Activated CD8-positive, alpha-beta T cell treated with anti-CD3 and anti-CD28 coated beads for 36 hours (primary cell): ENCODE measurements at regions not wholly inside any gene's neighbourhood (a gene's known extent, or its start where the extent isn't known, plus 50 kb on each side); places are given as distances from the start of the nearest gene placed in this dataset.

Source experiments
- ATAC-seq: fragments of 200-7000 bp; cut with Tn5 transposase; one replicate; pipeline ENCODE4 v1.10.0; 2021; ENCODE audit warnings: mild to moderate bottlenecking, moderate library complexity
- CTCF ChIA-PET: fragments of 350-600 bp; sonication (Branson Sonifier 250); formaldehyde crosslinking; loops from one replicate; lab custom pipeline; 2021; ENCODE audit warnings: antibody characterized with exemption; lab: Charles Lee
- POLR2A ChIA-PET: fragments of 350-600 bp; sonication (Branson Sonifier 250); formaldehyde crosslinking; loops from one replicate; lab custom pipeline; 2021; ENCODE audit warnings: antibody characterized with exemption; lab: Charles Lee
- DNase-seq: peaks from one replicate; pipeline ENCODE4 v3.0.0-alpha.2; 2020
- H3K27ac Mint-ChIP-seq: one replicate; pipeline ENCODE4 v1.8.0; 2021; ENCODE audit warnings: mild to moderate bottlenecking, mixed read lengths
- H3K27me3 Mint-ChIP-seq: one replicate; pipeline ENCODE4 v1.8.0; 2021; ENCODE audit warnings: mixed read lengths
- H3K36me3 Mint-ChIP-seq: one replicate; pipeline ENCODE4 v1.8.0; 2021; ENCODE audit warnings: low read depth, mixed read lengths
- H3K4me1 Mint-ChIP-seq: one replicate; pipeline ENCODE4 v1.8.0; 2021; ENCODE audit warnings: low read depth, mixed read lengths
- H3K4me3 Mint-ChIP-seq: one replicate; pipeline ENCODE4 v1.8.0; 2021; ENCODE audit warnings: mild to moderate bottlenecking, moderate library complexity, mixed read lengths
- H3K9me3 Mint-ChIP-seq: one replicate; pipeline ENCODE4 v1.8.0; 2021; ENCODE audit warnings: mixed read lengths
- intact Hi-C: fragments of 100-400 bp; cut with micrococcal nuclease; formaldehyde crosslinking; loops from one replicate; pipeline ENCODE4 v1.10.0; 2022
- TF ChIP-seq, protein P1 (sequence below): fragments of 200-600 bp; IDR thresholded peaks from one replicate; pipeline ENCODE4 v1.8.0; 2022; ENCODE audit warnings: antibody characterized with exemption, mild to moderate bottlenecking

DNA sequence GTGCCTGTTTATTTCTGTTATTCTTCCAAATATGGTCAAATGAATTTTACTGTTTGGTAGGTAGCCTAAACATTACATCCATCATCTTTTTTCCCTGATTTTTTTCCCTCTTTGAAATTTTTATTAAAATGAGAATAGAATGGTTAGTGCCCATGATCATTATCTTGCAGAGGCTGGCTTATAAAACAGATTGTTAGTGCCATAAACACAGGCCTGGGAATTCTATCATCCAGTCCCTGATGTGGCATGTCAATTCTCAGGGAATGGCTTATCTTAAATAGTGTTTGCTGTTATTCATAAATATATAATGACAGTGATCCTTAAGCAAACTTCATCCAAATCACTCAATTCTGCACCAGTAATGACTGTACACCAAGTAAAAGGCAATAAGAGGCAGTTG is 207.3 kb downstream of the TUSC7 start:
- Mint-ChIP-seq H3K36me3 (no peaks in the 10 kb centered on the region), H3K27me3 (no peaks in the 10 kb centered on the region), H3K4me1 (no peaks in the 10 kb centered on the region), H3K9me3 (no peaks in the 10 kb centered on the region), H3K4me3 (no peak overlapping the region), H3K27ac (no peak overlapping the region)
- ChIA-PET POLR2A (no interaction called here), CTCF (no interaction called here)
- intact Hi-C loops, result no loop called here
- TF ChIP-seq, protein P1, sequence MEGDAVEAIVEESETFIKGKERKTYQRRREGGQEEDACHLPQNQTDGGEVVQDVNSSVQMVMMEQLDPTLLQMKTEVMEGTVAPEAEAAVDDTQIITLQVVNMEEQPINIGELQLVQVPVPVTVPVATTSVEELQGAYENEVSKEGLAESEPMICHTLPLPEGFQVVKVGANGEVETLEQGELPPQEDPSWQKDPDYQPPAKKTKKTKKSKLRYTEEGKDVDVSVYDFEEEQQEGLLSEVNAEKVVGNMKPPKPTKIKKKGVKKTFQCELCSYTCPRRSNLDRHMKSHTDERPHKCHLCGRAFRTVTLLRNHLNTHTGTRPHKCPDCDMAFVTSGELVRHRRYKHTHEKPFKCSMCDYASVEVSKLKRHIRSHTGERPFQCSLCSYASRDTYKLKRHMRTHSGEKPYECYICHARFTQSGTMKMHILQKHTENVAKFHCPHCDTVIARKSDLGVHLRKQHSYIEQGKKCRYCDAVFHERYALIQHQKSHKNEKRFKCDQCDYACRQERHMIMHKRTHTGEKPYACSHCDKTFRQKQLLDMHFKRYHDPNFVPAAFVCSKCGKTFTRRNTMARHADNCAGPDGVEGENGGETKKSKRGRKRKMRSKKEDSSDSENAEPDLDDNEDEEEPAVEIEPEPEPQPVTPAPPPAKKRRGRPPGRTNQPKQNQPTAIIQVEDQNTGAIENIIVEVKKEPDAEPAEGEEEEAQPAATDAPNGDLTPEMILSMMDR, result no peak
- DNase-seq (no peak), ATAC-seq (no peak)

DNA sequence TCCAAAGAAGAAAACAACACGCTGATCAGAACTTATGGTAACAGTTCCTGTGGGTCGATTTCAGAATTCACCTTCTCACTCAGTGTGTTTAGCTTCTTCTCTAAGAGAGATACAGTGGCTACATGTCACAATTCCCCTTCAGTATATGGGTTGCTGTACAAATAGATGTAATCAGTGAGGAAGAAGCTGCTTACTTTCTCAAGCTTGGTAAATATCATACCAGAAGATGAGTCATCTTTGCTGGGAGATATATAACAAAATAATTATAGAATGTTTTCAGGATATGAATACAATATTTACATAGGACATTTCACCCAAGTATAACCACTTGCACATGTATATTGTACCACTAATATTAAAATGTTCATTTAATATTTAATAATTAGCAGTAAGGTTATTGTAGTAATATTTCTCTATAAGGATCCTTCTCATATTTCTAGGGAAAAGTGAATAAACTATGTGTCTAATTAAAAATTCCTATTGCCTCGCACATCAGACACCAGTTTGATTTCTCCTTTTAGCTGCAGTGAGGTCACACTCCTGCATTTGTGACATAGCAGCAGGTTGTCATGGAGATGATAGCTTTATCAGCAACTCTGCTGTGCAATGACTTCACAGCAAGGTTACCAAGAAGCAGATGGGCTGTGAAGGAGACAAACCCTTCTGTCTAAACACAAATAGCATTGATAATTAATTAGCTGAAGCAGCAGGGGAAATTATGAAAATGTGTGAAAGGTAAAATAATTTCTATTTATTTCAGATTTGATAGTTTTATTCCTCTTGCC is 211.4 kb downstream of the TUSC7 start:
- no peak overlapping the region for H3K27ac Mint-ChIP-seq
- H3K4me1 Mint-ChIP-seq, result no peaks in the 10 kb centered on the region
- TF ChIP-seq, protein P1, result no peak
- H3K4me3 Mint-ChIP-seq, result no peak overlapping the region
- peaks cover 7% of the 10 kb centered on the region for H3K9me3 Mint-ChIP-seq
- intact Hi-C loops, result no loop called here
- no peak for ATAC-seq
- CTCF ChIA-PET, result no interaction called here
- DNase-seq, result no peak
- H3K27me3 Mint-ChIP-seq, result no peaks in the 10 kb centered on the region
- POLR2A ChIA-PET, result no interaction called here
- no peaks in the 10 kb centered on the region for H3K36me3 Mint-ChIP-seq

DNA sequence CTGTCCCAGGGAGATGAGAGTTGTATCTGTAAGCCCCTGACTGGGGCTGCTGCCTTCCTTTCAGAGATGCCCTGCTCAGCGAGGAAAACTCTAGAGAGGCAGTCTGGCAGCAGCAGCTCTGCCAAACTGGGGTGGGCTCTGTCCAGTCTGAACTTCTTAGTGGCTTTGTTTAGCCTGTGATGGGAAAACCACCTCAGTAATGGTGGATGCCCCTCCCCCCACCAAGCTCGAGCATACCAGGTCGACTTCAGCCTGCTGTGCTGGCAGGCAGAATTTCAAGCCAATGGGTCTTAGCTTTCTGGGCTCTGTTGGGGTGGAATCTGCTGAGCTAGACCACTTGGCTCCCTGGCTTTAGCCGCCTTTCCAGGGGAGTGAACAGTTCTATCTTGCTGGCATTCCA is 218.3 kb downstream of the TUSC7 start:
- Mint-ChIP-seq H3K27me3 (no peaks in the 10 kb centered on the region), H3K9me3 (peaks cover 9% of the 10 kb centered on the region), H3K4me3 (no peak overlapping the region), H3K4me1 (no peaks in the 10 kb centered on the region), H3K27ac (no peak overlapping the region), H3K36me3 (no peaks in the 10 kb centered on the region)
- ATAC-seq, result no peak
- TF ChIP-seq, protein P1, result no peak
- no peak for DNase-seq
- intact Hi-C loops, result no loop called here
- CTCF ChIA-PET, result no interaction called here
- POLR2A ChIA-PET, result no interaction called here

DNA sequence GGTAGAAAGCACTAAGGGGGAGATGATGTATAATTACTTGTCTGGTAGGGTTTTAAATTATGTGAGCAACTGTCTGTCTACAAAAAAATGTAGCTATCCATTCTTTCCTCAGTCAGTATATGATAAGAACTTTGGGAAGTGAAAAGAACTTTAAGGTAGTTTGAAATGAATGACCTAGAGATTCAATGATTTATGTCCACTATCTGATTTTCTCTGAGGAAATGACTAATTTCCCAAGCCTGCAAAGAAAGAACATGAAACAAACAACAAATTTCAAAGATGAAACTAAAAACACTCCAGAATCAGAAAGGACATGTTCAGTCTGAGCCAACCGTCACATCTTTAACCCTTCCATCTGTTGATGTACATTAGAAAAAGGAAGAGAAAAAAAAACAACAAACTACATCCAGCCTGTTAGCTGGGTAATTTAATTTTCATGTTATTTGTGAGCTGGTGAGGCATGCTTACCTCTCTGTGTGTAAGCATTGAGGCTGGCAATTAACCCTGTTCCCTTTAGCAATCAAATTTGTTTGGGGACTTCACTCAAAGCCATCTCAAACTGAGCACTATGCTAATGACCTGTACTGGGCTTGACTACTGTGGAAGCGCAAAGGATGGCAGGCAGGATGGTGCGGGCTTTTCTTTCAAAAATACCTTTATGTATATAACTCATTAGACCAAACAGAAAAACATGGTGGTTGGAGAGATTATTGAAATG is 220.1 kb downstream of the TUSC7 start:
- H3K27me3 Mint-ChIP-seq, result no peaks in the 10 kb centered on the region
- no peaks in the 10 kb centered on the region for H3K4me1 Mint-ChIP-seq
- TF ChIP-seq, protein P1, result no peak
- H3K27ac Mint-ChIP-seq, result no peak overlapping the region
- ChIA-PET POLR2A (no interaction called here), CTCF (interaction anchor here (0.6 kb wide), 1 partner anchor 341 kb away, joined by 3 read pairs; no protein-coding TSS in a partner anchor)
- no peaks in the 10 kb centered on the region for H3K36me3 Mint-ChIP-seq
- no peak for ATAC-seq
- no peak for DNase-seq
- H3K9me3 Mint-ChIP-seq, result peaks cover 7% of the 10 kb centered on the region
- H3K4me3 Mint-ChIP-seq, result no peak overlapping the region
- intact Hi-C loops, result no loop called here

DNA sequence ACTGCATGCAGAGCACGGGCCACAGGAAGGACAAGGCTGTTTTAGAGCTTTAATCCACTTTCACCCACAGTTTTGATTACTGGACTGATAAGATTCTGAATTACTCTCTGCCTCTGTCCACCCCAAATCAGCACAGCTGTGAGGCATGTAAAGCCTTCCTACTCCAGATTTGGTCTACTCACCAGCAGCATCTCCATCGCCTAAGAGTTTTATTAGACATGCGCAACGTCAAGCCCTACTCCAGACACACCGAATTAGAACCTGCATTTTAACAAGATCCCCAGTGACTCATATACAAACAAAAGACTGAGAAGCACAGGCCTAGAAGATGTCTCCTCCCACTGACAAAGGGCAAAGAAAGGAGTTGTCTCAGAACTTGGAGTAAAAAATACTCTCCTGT is 221.2 kb downstream of the TUSC7 start:
- CTCF ChIA-PET, result no interaction called here
- Mint-ChIP-seq H3K27me3 (no peaks in the 10 kb centered on the region), H3K27ac (no peak overlapping the region), H3K9me3 (peaks cover 1% of the 10 kb centered on the region), H3K4me3 (no peak overlapping the region), H3K36me3 (no peaks in the 10 kb centered on the region), H3K4me1 (no peaks in the 10 kb centered on the region)
- POLR2A ChIA-PET, result no interaction called here
- DNase-seq (no peak), ATAC-seq (no peak)
- TF ChIP-seq, protein P1, result no peak
- intact Hi-C loops, result no loop called here
